WTC11 (cell line): ENCODE measurements at regions not wholly inside any gene's neighbourhood (a gene's known extent, or its start where the extent isn't known, plus 50 kb on each side); places are given as distances from the start of the nearest gene placed in this dataset.

ENCODE experiments used
- ATAC-seq: fragments of 200-7000 bp; cut with Tn5 transposase; 2 replicates; pipeline ENCODE4 v1.10.0; 2021; ENCODE audit warnings: mild to moderate bottlenecking, moderate library complexity
- CTCF ChIA-PET: fragments of 300-600 bp; sonication (Branson Sonifier 250); formaldehyde crosslinking; loops from one replicate; lab custom pipeline; 2021; ENCODE audit warnings: antibody characterized with exemption; lab: Charles Lee
- POLR2A ChIA-PET: fragments of 350-600 bp; sonication (Branson Sonifier 250); formaldehyde crosslinking; loops from one replicate; lab custom pipeline; 2021; ENCODE audit warnings: antibody characterized with exemption; lab: Charles Lee
- DNase-seq: peaks from one replicate; pipeline ENCODE4 v3.0.0; 2021; ENCODE audit warnings: low spot score
- H3K27ac Mint-ChIP-seq: 2 replicates; pipeline ENCODE4 v1.8.0; 2021; ENCODE audit warnings: mixed read lengths
- H3K27me3 Mint-ChIP-seq: 2 replicates; pipeline ENCODE4 v1.8.0; 2021; ENCODE audit warnings: low read depth, mild to moderate bottlenecking, moderate library complexity, mixed read lengths
- H3K36me3 Mint-ChIP-seq: 2 replicates; pipeline ENCODE4 v1.8.0; 2021; ENCODE audit warnings: mixed read lengths
- H3K4me1 Mint-ChIP-seq: 2 replicates; pipeline ENCODE4 v1.8.0; 2022; ENCODE audit warnings: mixed read lengths
- H3K4me3 Mint-ChIP-seq: 2 replicates; pipeline ENCODE4 v1.8.0; 2021; ENCODE audit warnings: mild to moderate bottlenecking, moderate library complexity, mixed read lengths
- H3K9me3 Mint-ChIP-seq: 2 replicates; pipeline ENCODE4 v1.8.0; 2021; ENCODE audit warnings: mixed read lengths
- ATF2 ChIP-seq: sonication (generic); formaldehyde crosslinking; IDR thresholded peaks from 2 replicates; pipeline ENCODE4 v1.8.1; 2022; ENCODE audit warnings: low read depth, missing genetic modification reagents, borderline replicate concordance
- ERG ChIP-seq: fragments of 250-450 bp; sonication (Bioruptor Pico); IDR thresholded peaks from 2 replicates; pipeline ENCODE4 v1.8.0; 2021; ENCODE audit warnings: mild to moderate bottlenecking
- FOXP1 ChIP-seq: sonication (generic); formaldehyde crosslinking; IDR thresholded peaks from 2 replicates; pipeline ENCODE4 v1.8.0; 2022; ENCODE audit warnings: missing genetic modification reagents, mild to moderate bottlenecking, moderate library complexity, borderline replicate concordance
- GTF2I ChIP-seq: fragments of 250-450 bp; sonication (Bioruptor Pico); conservative IDR thresholded peaks from 2 replicates; pipeline ENCODE4 v1.4.0; 2021; ENCODE audit warnings: mild to moderate bottlenecking
- HMGA2 ChIP-seq: fragments of 250-450 bp; sonication (Bioruptor Pico); IDR thresholded peaks from 2 replicates; pipeline ENCODE4 v1.4.0; 2021; ENCODE audit warnings: mild to moderate bottlenecking, moderate library complexity
- JUN ChIP-seq: sonication (generic); formaldehyde crosslinking; IDR thresholded peaks from 2 replicates; pipeline ENCODE4 v1.8.0; 2023; ENCODE audit warnings: mild to moderate bottlenecking, missing genetic modification reagents
- MYBL2 ChIP-seq: sonication (generic); formaldehyde crosslinking; IDR thresholded peaks from 2 replicates; pipeline ENCODE4 v1.8.1; 2023; ENCODE audit warnings: mild to moderate bottlenecking, moderate library complexity, missing genetic modification reagents
- NR2C2 ChIP-seq: sonication (generic); formaldehyde crosslinking; IDR thresholded peaks from 2 replicates; pipeline ENCODE4 v1.8.0; 2022; ENCODE audit warnings: mild to moderate bottlenecking, missing genetic modification reagents
- SP1 ChIP-seq: sonication (generic); formaldehyde crosslinking; conservative IDR thresholded peaks from 2 replicates; pipeline ENCODE4 v1.8.1; 2022; ENCODE audit warnings: missing genetic modification reagents
- STAT6 ChIP-seq: sonication (generic); formaldehyde crosslinking; conservative IDR thresholded peaks from 2 replicates; pipeline ENCODE4 v1.8.1; 2023; ENCODE audit warnings: mild to moderate bottlenecking, low read depth, missing genetic modification reagents, moderate library complexity
- ZNF263 ChIP-seq: sonication (generic); formaldehyde crosslinking; IDR thresholded peaks from 2 replicates; pipeline ENCODE4 v1.8.1; 2022; ENCODE audit warnings: low read depth, mild to moderate bottlenecking, moderate library complexity, missing genetic modification reagents
- ZNF396 ChIP-seq: fragments of 250-450 bp; sonication (Bioruptor Pico); IDR thresholded peaks from 2 replicates; pipeline ENCODE4 v1.8.0; 2021; ENCODE audit warnings: mild to moderate bottlenecking, moderate library complexity, borderline replicate concordance
- ZNF423 ChIP-seq: fragments of 250-450 bp; sonication (Bioruptor Pico); IDR thresholded peaks from 2 replicates; pipeline ENCODE4 v2.1.2; 2022; ENCODE audit warnings: mild to moderate bottlenecking, moderate library complexity
- ZNF425 ChIP-seq: fragments of 250-450 bp; sonication (Bioruptor Pico); conservative IDR thresholded peaks from 2 replicates; pipeline ENCODE4 v1.9.0; 2021; ENCODE audit warnings: mild to moderate bottlenecking
- TF ChIP-seq, protein P1 (sequence below): sonication (generic); formaldehyde crosslinking; IDR thresholded peaks from 2 replicates; pipeline ENCODE4 v1.8.1; 2022; ENCODE audit warnings: low read depth, mild to moderate bottlenecking, moderate library complexity, missing genetic modification reagents, borderline replicate concordance
- TF ChIP-seq, protein P2 (sequence below): sonication (generic); formaldehyde crosslinking; IDR thresholded peaks from 2 replicates; pipeline ENCODE4 v1.8.0; 2023; ENCODE audit warnings: mild to moderate bottlenecking, missing genetic modification reagents
- TF ChIP-seq, protein P3 (sequence below): fragments of 250-450 bp; sonication (Bioruptor Pico); IDR thresholded peaks from 2 replicates; pipeline ENCODE4 v1.9.0; 2021; ENCODE audit warnings: mild to moderate bottlenecking

GRCh38 chr13:105642511-105642958 is 892.9 kb downstream of the EFNB2 start (continued):
- no peak for TF ChIP-seq STAT6
- no peak for TF ChIP-seq ZNF425
- no peak for TF ChIP-seq GTF2I (CRISPR knock-in tag)
- TF ChIP-seq HMGA2 (CRISPR knock-in tag), result no peak

GRCh38 chr13:105641121-105641520 is 894.3 kb downstream of the EFNB2 start:
- DNase-seq (no peak), ATAC-seq (no peak)
- H3K4me3 Mint-ChIP-seq, result no peak overlapping the region
- ChIA-PET CTCF (no interaction called here), POLR2A (no interaction called here)
- no peaks in the 10 kb centered on the region for H3K4me1 Mint-ChIP-seq
- no peaks in the 10 kb centered on the region for H3K36me3 Mint-ChIP-seq
- H3K27ac Mint-ChIP-seq, result no peak overlapping the region
- TF ChIP-seq, protein P1, sequence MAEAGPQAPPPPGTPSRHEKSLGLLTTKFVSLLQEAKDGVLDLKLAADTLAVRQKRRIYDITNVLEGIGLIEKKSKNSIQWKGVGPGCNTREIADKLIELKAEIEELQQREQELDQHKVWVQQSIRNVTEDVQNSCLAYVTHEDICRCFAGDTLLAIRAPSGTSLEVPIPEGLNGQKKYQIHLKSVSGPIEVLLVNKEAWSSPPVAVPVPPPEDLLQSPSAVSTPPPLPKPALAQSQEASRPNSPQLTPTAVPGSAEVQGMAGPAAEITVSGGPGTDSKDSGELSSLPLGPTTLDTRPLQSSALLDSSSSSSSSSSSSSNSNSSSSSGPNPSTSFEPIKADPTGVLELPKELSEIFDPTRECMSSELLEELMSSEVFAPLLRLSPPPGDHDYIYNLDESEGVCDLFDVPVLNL, result no peak
- TF ChIP-seq NR2C2 (CRISPR knock-in tag) (no peak), ZNF396 (no peak), ZNF263 (CRISPR knock-in tag) (no peak)
- no peaks in the 10 kb centered on the region for H3K27me3 Mint-ChIP-seq
- no peaks in the 10 kb centered on the region for H3K9me3 Mint-ChIP-seq

GRCh38 chr13:105638426-105638825 is 897.0 kb downstream of the EFNB2 start:
- ATAC-seq, result no peak
- Mint-ChIP-seq H3K27me3 (no peaks in the 10 kb centered on the region), H3K36me3 (no peaks in the 10 kb centered on the region), H3K4me1 (no peaks in the 10 kb centered on the region)
- CTCF ChIA-PET, result no interaction called here
- POLR2A ChIA-PET, result no interaction called here
- no peak for DNase-seq
- TF ChIP-seq ATF2 (CRISPR knock-in tag), result no peak
- TF ChIP-seq MYBL2, result no peak
- TF ChIP-seq, protein P2, sequence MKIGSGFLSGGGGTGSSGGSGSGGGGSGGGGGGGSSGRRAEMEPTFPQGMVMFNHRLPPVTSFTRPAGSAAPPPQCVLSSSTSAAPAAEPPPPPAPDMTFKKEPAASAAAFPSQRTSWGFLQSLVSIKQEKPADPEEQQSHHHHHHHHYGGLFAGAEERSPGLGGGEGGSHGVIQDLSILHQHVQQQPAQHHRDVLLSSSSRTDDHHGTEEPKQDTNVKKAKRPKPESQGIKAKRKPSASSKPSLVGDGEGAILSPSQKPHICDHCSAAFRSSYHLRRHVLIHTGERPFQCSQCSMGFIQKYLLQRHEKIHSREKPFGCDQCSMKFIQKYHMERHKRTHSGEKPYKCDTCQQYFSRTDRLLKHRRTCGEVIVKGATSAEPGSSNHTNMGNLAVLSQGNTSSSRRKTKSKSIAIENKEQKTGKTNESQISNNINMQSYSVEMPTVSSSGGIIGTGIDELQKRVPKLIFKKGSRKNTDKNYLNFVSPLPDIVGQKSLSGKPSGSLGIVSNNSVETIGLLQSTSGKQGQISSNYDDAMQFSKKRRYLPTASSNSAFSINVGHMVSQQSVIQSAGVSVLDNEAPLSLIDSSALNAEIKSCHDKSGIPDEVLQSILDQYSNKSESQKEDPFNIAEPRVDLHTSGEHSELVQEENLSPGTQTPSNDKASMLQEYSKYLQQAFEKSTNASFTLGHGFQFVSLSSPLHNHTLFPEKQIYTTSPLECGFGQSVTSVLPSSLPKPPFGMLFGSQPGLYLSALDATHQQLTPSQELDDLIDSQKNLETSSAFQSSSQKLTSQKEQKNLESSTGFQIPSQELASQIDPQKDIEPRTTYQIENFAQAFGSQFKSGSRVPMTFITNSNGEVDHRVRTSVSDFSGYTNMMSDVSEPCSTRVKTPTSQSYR (CRISPR knock-in tag), result no peak
- TF ChIP-seq, protein P3, sequence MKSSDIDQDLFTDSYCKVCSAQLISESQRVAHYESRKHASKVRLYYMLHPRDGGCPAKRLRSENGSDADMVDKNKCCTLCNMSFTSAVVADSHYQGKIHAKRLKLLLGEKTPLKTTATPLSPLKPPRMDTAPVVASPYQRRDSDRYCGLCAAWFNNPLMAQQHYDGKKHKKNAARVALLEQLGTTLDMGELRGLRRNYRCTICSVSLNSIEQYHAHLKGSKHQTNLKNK (CRISPR knock-in tag), result no peak
- TF ChIP-seq JUN (CRISPR knock-in tag), result no peak
- TF ChIP-seq FOXP1, result no peak
- TF ChIP-seq ZNF423 (CRISPR knock-in tag), result no peak
- TF ChIP-seq SP1, result no peak
- TF ChIP-seq ERG, result no peak
- TF ChIP-seq, all 79 proteins: peak for 0
- H3K9me3 Mint-ChIP-seq, result no peaks in the 10 kb centered on the region
- no peak overlapping the region for H3K27ac Mint-ChIP-seq
- no peak overlapping the region for H3K4me3 Mint-ChIP-seq
